ENCODE measurements at regions not wholly inside any gene's neighbourhood (a gene's known extent, or its start where the extent isn't known, plus 50 kb on each side); places are given as distances from the start of the nearest gene placed in this dataset.
"Not testable (repeated sequence)": the region's sequence is repeated elsewhere in the genome, so short reads cannot be mapped to it uniquely, and the experiment has no call there.

DNA sequence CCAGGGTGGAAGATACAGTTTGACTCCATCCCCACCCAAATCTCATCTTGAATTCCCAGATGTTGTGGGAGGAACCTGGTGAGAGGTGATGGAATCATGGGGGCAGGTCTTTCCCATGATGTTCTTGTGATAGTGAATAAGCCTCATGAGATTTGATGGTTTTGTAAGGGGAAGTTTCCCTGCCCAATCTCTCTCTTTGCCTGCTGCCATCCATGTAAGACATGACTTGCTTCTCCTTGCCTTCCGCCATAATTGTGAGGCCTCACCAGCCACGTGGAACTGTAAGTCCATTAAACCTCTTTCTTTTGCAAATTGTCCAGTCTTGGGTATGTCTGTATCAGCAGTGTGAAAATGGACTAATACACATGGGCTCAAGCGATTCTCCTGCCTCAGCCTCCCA is 59.4 kb upstream of the LHX5 start:
- not testable (repeated sequence) for DNase-seq (ENCODE audit: low read depth in 2 of 3, low spot score in 2 of 3)

DNA sequence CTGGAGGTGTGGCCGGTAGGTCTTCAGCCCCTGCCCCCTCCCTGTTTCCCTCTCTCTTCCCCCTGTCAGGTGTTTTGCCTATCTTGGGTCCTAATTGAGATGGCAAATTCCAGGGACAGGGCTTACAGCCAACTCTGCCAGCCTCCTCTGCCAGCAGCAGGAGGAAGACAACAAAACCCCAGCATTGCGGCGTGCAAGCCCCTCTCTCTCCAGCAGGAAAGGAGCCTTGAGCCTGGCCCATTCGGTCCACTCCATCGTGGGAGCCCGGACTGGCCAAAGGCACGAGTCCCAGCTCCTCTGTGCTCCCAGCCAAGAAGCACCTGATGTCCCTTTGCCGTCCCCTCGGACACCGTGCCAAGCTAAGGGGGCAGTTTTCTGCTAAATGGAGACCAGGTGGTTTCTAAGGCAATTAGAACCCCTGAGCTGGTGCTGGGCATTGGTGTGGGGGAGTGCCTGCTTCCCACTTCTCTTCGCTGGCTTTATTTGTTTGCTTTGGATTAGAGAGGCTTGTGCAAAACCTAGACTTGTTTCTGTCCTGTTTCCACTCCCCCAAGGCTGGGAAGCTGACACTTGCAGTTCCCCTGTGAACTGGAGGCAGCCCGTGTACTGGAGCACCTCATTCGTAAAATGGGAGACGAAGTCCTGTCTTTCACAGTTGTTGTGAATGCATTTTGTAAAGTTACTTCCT is 57.1 kb upstream of the LHX5 start:
- no peak for DNase-seq (ENCODE audit: low read depth in 2 of 3, low spot score in 2 of 3)

GRCh38 chr12:113525066-113525465 is 53.4 kb upstream of the LHX5 start:
- DNase-seq (ENCODE audit: low read depth in 2 of 3, low spot score in 2 of 3): no peak

DNA sequence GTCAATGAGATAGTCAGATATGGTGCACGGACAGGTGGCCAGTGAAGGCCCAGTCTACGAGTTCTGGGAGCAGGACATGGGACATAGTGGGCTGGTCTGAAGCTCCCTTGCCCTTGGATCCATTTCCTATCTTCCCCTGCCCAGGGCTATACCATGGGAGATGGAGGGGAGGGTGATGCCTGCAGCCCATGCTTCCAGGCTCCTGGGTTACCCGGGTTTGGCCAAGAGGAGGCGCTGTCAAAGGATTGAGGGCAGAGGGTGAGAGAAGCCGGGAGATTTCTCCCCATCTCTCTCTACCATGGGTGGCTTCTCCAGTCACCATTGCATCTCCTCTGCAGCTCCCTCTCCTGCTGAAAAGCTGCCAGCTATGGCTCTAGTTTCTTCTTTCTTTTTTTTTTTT is 52.8 kb upstream of the LHX5 start:
- DNase-seq (ENCODE audit: low read depth in 2 of 3, low spot score in 2 of 3): no peak

DNA sequence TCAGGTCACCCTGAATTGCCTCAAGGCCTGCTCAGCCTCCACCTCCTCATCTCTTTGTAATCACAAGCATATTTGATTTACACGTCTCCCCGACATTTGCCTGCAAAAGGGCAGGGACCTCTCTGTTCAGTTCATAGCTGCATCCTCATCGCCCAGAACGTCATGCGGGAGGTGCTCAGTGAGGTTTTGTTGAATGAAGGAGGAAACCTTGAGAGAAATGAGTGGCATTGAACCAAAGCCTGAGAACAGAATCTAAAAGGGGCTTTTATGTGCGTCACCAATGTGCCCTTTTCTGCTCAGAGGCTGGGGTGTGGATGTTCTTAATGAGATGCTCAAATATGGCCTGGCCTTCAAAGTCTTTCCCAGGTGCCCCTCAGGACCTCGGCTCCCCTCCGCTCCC is 50.0 kb upstream of the LHX5 start:
- no peak for DNase-seq (ENCODE audit: low read depth in 2 of 3, low spot score in 2 of 3)

All from hematopoietic multipotent progenitor cell (in vitro differentiated cells).